ENCODE measurements at regions not wholly inside any gene's neighbourhood (a gene's known extent, or its start where the extent isn't known, plus 50 kb on each side); places are given as distances from the start of the nearest gene placed in this dataset.

- Mint-ChIP-seq H3K36me3 (ENCODE audit: low read depth) (no peaks in the 10 kb centered on the region), H3K27ac (no peak overlapping the region), H3K4me3 (no peak overlapping the region), H3K9me3 (no peaks in the 10 kb centered on the region), H3K4me1 (ENCODE audit: low read depth) (no peaks in the 10 kb centered on the region), H3K27me3 (ENCODE audit: insufficient read depth) (peaks cover 56% of the 10 kb centered on the region)
- TF ChIP-seq, protein P1, sequence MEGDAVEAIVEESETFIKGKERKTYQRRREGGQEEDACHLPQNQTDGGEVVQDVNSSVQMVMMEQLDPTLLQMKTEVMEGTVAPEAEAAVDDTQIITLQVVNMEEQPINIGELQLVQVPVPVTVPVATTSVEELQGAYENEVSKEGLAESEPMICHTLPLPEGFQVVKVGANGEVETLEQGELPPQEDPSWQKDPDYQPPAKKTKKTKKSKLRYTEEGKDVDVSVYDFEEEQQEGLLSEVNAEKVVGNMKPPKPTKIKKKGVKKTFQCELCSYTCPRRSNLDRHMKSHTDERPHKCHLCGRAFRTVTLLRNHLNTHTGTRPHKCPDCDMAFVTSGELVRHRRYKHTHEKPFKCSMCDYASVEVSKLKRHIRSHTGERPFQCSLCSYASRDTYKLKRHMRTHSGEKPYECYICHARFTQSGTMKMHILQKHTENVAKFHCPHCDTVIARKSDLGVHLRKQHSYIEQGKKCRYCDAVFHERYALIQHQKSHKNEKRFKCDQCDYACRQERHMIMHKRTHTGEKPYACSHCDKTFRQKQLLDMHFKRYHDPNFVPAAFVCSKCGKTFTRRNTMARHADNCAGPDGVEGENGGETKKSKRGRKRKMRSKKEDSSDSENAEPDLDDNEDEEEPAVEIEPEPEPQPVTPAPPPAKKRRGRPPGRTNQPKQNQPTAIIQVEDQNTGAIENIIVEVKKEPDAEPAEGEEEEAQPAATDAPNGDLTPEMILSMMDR (IDR thresholded peaks at IDR 0.05): no peak
- no peak for DNase-seq
These were observed 100.0 kb upstream of the TARDBP start for GRCh38 chr1:10912441-10912840.

DNA sequence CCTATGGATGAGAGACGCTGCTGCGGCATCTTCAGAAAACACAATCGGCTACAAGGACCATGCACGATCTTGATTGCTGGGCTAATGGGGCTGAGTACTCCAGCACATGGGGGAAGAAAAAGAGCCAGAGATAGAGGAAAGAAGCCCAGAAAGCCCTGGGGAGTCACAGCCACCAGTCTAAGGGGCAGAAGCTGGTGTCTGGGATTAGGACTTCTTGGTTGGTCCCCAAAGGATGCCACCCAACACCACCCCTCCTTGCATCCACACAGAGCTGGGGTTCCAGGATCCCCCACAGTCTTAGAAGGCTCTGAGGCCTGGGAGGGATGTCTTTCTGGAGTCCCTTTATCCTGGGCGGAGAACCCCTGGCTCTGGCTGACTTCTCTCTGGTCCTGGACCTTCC is 98.4 kb upstream of the TARDBP start:
- Mint-ChIP-seq H3K4me3 (no peak overlapping the region), H3K9me3 (no peaks in the 10 kb centered on the region), H3K36me3 (ENCODE audit: low read depth) (no peaks in the 10 kb centered on the region), H3K27me3 (ENCODE audit: insufficient read depth) (peaks cover 59% of the 10 kb centered on the region), H3K27ac (no peak overlapping the region), H3K4me1 (ENCODE audit: low read depth) (peaks cover 6% of the 10 kb centered on the region)
- no peak for DNase-seq
- TF ChIP-seq, protein P1 (IDR thresholded peaks at IDR 0.05): no peak

- H3K4me1 Mint-ChIP-seq (ENCODE audit: low read depth): peaks cover 6% of the 10 kb centered on the region
These were observed 96.9 kb upstream of the TARDBP start for GRCh38 chr1:10915594-10915993.

DNA sequence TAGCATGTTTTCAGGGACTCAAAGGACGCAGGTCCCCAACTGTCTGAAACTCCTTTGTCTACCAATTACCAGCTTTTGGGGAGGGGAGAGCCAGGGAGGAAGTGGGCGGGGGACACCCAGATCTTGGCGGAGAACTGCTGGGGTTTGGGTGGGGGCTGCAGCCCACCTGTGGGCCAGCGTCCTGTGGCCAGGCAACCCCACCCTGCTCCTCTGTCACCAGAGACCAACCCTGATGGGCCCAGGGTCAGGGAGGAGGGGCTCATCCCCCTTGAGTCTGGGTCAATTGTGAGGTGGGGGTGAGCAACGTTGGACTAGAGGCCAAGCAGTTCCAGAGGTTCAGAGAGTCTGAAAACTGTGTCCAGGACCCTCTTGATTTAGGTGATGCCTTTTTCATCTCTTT is 96.1 kb upstream of the TARDBP start:
- no peaks in the 10 kb centered on the region for H3K9me3 Mint-ChIP-seq
- no peak overlapping the region for H3K27ac Mint-ChIP-seq
- H3K36me3 Mint-ChIP-seq (ENCODE audit: low read depth): no peaks in the 10 kb centered on the region
- peaks cover 6% of the 10 kb centered on the region for H3K4me1 Mint-ChIP-seq (ENCODE audit: low read depth)
- DNase-seq: no peak
- H3K4me3 Mint-ChIP-seq: no peak overlapping the region
- H3K27me3 Mint-ChIP-seq (ENCODE audit: insufficient read depth): peaks cover 58% of the 10 kb centered on the region
- TF ChIP-seq, protein P1 (IDR thresholded peaks at IDR 0.05): no peak

More at GRCh38 chr1:10915594-10915993, 96.9 kb upstream of the TARDBP start:
- H3K27ac Mint-ChIP-seq: no peak overlapping the region
- DNase-seq: no peak
- peaks cover 59% of the 10 kb centered on the region for H3K27me3 Mint-ChIP-seq (ENCODE audit: insufficient read depth)
- TF ChIP-seq, protein P1 (IDR thresholded peaks at IDR 0.05): no peak
- H3K36me3 Mint-ChIP-seq (ENCODE audit: low read depth): no peaks in the 10 kb centered on the region
- H3K4me3 Mint-ChIP-seq: no peak overlapping the region
- no peaks in the 10 kb centered on the region for H3K9me3 Mint-ChIP-seq

- no peak for DNase-seq
- H3K36me3 Mint-ChIP-seq (ENCODE audit: low read depth): no peaks in the 10 kb centered on the region
- no peak overlapping the region for H3K4me3 Mint-ChIP-seq
- peaks cover 6% of the 10 kb centered on the region for H3K4me1 Mint-ChIP-seq (ENCODE audit: low read depth)
- H3K27me3 Mint-ChIP-seq (ENCODE audit: insufficient read depth): peaks cover 56% of the 10 kb centered on the region
- H3K9me3 Mint-ChIP-seq: no peaks in the 10 kb centered on the region
- TF ChIP-seq, protein P1 (IDR thresholded peaks at IDR 0.05): no peak
- no peak overlapping the region for H3K27ac Mint-ChIP-seq
These were observed 95.5 kb upstream of the TARDBP start for GRCh38 chr1:10916991-10917390.

All from HFFc6 (cell line).